HEK293 (cell line): ENCODE measurements at regions not wholly inside any gene's neighbourhood (a gene's known extent, or its start where the extent isn't known, plus 50 kb on each side); places are given as distances from the start of the nearest gene placed in this dataset.

Source experiments
- CTCF ChIA-PET: fragments of 350-600 bp; formaldehyde crosslinking; extraction: SDS; loops from one replicate; lab custom pipeline; 2021; ENCODE audit warnings: antibody characterized with exemption; lab: Yijun Ruan, JAX
- POLR2A ChIA-PET: fragments of 300-600 bp; formaldehyde crosslinking; extraction: SDS; loops from one replicate; lab custom pipeline; 2020; ENCODE audit warnings: antibody characterized with exemption, inconsistent platforms; lab: Yijun Ruan, JAX
- H3K27ac ChIP-seq: fragments of 200-500 bp; sonication (Bioruptor generic); 2 replicates; pipeline ENCODE4 v1.5.1; 2014; ENCODE audit warnings: low read depth, low read length, control low read depth, inconsistent platforms; ENCODE audit errors: extremely low read depth
- H3K36me3 ChIP-seq, 2 experiments: fragments of 200-500 bp in 1 of 2; sonication (Bioruptor generic) in 1 of 2; 1 replicate in 1 of 2; 2 replicates in 1 of 2; pipeline ENCODE4 v1.5.1; 2014 to 2017; ENCODE audit warnings: inconsistent platforms in 2 of 2, low read length in 2 of 2; ENCODE audit not compliant: control insufficient read depth in 2 of 2, insufficient read depth in 1 of 2
- H3K4me1 ChIP-seq: fragments of 200-500 bp; sonication (Bioruptor generic); 2 replicates; pipeline ENCODE4 v1.5.1; 2014; ENCODE audit warnings: mild to moderate bottlenecking, low read length, inconsistent platforms; ENCODE audit not compliant: control insufficient read depth, insufficient read depth
- H3K4me3 ChIP-seq: 2 replicates; pipeline ENCODE4 v1.5.1; 2011; ENCODE audit warnings: low read depth, mild to moderate bottlenecking, control low read depth, low read length, moderate library complexity
- H3K9me3 ChIP-seq: fragments of 200-500 bp; sonication (Bioruptor generic); 2 replicates; pipeline ENCODE4 v1.5.1; 2014; ENCODE audit warnings: low read depth, low read length, inconsistent platforms; ENCODE audit not compliant: control insufficient read depth, insufficient read depth
- BCL11B ChIP-seq: fragments of 450-650 bp; formaldehyde crosslinking; IDR thresholded peaks from 2 replicates; pipeline ENCODE4 v1.5.1; 2016; ENCODE audit warnings: low read depth, missing biosample characterization, missing genetic modification characterization
- GLI4 ChIP-seq: fragments of 450-650 bp; formaldehyde crosslinking; IDR thresholded peaks from 2 replicates; pipeline ENCODE4 v1.5.1; 2016; ENCODE audit warnings: missing biosample characterization, missing genetic modification characterization
- HOXA7 ChIP-seq: sonication (generic); formaldehyde crosslinking; IDR thresholded peaks from 2 replicates; pipeline ENCODE4 v1.8.1; 2022; ENCODE audit warnings: missing genetic modification reagents, borderline replicate concordance
- HOXC10 ChIP-seq: sonication (generic); formaldehyde crosslinking; IDR thresholded peaks from 2 replicates; pipeline ENCODE4 v1.8.1; 2023; ENCODE audit warnings: mild to moderate bottlenecking, missing genetic modification reagents
- MEIS1 ChIP-seq: sonication (generic); formaldehyde crosslinking; IDR thresholded peaks from 2 replicates; pipeline ENCODE4 v1.8.1; 2022; ENCODE audit warnings: missing genetic modification reagents, mild to moderate bottlenecking, borderline replicate concordance
- MYNN ChIP-seq: fragments of 450-650 bp; formaldehyde crosslinking; IDR thresholded peaks from 2 replicates; pipeline ENCODE4 v1.5.1; 2016; ENCODE audit warnings: missing biosample characterization, missing genetic modification characterization, borderline replicate concordance
- PATZ1 ChIP-seq: fragments of 450-650 bp; formaldehyde crosslinking; IDR thresholded peaks from 2 replicates; pipeline ENCODE4 v1.5.1; 2016; ENCODE audit warnings: missing biosample characterization, missing genetic modification characterization
- YY2 ChIP-seq: fragments of 450-650 bp; formaldehyde crosslinking; IDR thresholded peaks from 2 replicates; pipeline ENCODE4 v1.5.1; 2016; ENCODE audit warnings: missing biosample characterization, missing genetic modification characterization
- ZIC2 ChIP-seq: fragments of 450-650 bp; formaldehyde crosslinking; IDR thresholded peaks from 2 replicates; pipeline ENCODE4 v1.5.1; 2016; ENCODE audit warnings: missing biosample characterization, missing genetic modification characterization
- ZNF114 ChIP-seq: fragments of 450-650 bp; formaldehyde crosslinking; IDR thresholded peaks from 2 replicates; pipeline ENCODE4 v1.5.0; 2017; ENCODE audit warnings: missing biosample characterization, missing genetic modification characterization
- ZNF138 ChIP-seq: fragments of 450-650 bp; formaldehyde crosslinking; IDR thresholded peaks from 2 replicates; pipeline ENCODE4 v1.5.1; 2016; ENCODE audit warnings: missing biosample characterization, missing genetic modification characterization, borderline replicate concordance
- ZNF175 ChIP-seq: fragments of 450-650 bp; formaldehyde crosslinking; IDR thresholded peaks from 2 replicates; pipeline ENCODE4 v1.5.1; 2016; ENCODE audit warnings: missing biosample characterization, missing genetic modification characterization
- ZNF18 ChIP-seq: fragments of 450-650 bp; formaldehyde crosslinking; IDR thresholded peaks from 2 replicates; pipeline ENCODE4 v1.5.1; 2016; ENCODE audit warnings: missing biosample characterization, missing genetic modification characterization
- ZNF19 ChIP-seq: fragments of 450-650 bp; formaldehyde crosslinking; IDR thresholded peaks from 2 replicates; pipeline ENCODE4; 2016; ENCODE audit warnings: missing biosample characterization, missing genetic modification characterization, low read depth
- ZNF2 ChIP-seq: fragments of 450-650 bp; formaldehyde crosslinking; IDR thresholded peaks from 2 replicates; pipeline ENCODE4 v1.5.1; 2016; ENCODE audit warnings: missing biosample characterization, missing genetic modification characterization
- ZNF202 ChIP-seq: fragments of 450-650 bp; formaldehyde crosslinking; IDR thresholded peaks from 2 replicates; pipeline ENCODE4 v1.5.1; 2016; ENCODE audit warnings: missing biosample characterization, missing genetic modification characterization, borderline replicate concordance
- ZNF23 ChIP-seq: fragments of 450-650 bp; formaldehyde crosslinking; IDR thresholded peaks from 2 replicates; pipeline ENCODE4 v1.5.1; 2016; ENCODE audit warnings: missing biosample characterization, missing genetic modification characterization, borderline replicate concordance
- ZNF248 ChIP-seq: fragments of 450-650 bp; formaldehyde crosslinking; IDR thresholded peaks from 2 replicates; pipeline ENCODE4 v1.5.1; 2017; ENCODE audit warnings: missing biosample characterization, missing genetic modification characterization
- ZNF362 ChIP-seq: fragments of 450-650 bp; formaldehyde crosslinking; IDR thresholded peaks from 2 replicates; pipeline ENCODE4 v1.5.1; 2016; ENCODE audit warnings: missing biosample characterization, missing genetic modification characterization
- ZNF391 ChIP-seq: fragments of 450-650 bp; formaldehyde crosslinking; IDR thresholded peaks from 2 replicates; pipeline ENCODE4 v1.5.1; 2016; ENCODE audit warnings: low read depth, missing biosample characterization, missing genetic modification characterization, borderline replicate concordance
- ZNF513 ChIP-seq: fragments of 450-650 bp; IDR thresholded peaks from 2 replicates; pipeline ENCODE4 v1.5.1; 2018; ENCODE audit warnings: missing biosample characterization, missing genetic modification characterization
- ZNF521 ChIP-seq: fragments of 450-650 bp; formaldehyde crosslinking; IDR thresholded peaks from 2 replicates; pipeline ENCODE4 v1.5.1; 2017; ENCODE audit warnings: missing biosample characterization, mild to moderate bottlenecking, missing genetic modification characterization
- ZNF548 ChIP-seq: fragments of 450-650 bp; formaldehyde crosslinking; IDR thresholded peaks from 2 replicates; pipeline ENCODE4 v1.5.1; 2016; ENCODE audit warnings: missing biosample characterization, missing genetic modification characterization
- ZNF571 ChIP-seq: fragments of 450-650 bp; formaldehyde crosslinking; IDR thresholded peaks from 2 replicates; pipeline ENCODE4 v1.5.0; 2017; ENCODE audit warnings: missing biosample characterization, missing genetic modification characterization
- ZNF585B ChIP-seq: fragments of 450-650 bp; formaldehyde crosslinking; IDR thresholded peaks from 2 replicates; pipeline ENCODE4 v1.5.1; 2016; ENCODE audit warnings: missing biosample characterization, missing genetic modification characterization
- ZNF654 ChIP-seq: fragments of 450-650 bp; formaldehyde crosslinking; IDR thresholded peaks from 2 replicates; pipeline ENCODE4 v1.5.1; 2016; ENCODE audit warnings: low read depth, missing biosample characterization, missing genetic modification characterization
- ZNF670 ChIP-seq: fragments of 450-650 bp; formaldehyde crosslinking; IDR thresholded peaks from 2 replicates; pipeline ENCODE4 v1.5.1; 2016; ENCODE audit warnings: missing biosample characterization, missing genetic modification characterization, low read depth
- ZSCAN23 ChIP-seq: fragments of 450-650 bp; formaldehyde crosslinking; IDR thresholded peaks from 2 replicates; pipeline ENCODE4 v1.5.1; 2016; ENCODE audit warnings: missing biosample characterization, missing genetic modification characterization

GRCh38 chr1:80450711-80451110 lies 1350.0 kb upstream of the ADGRL2 start:
- H3K9me3 ChIP-seq = no peaks in the 10 kb centered on the region
- H3K4me3 ChIP-seq = no peak overlapping the region
- POLR2A ChIA-PET = no interaction called here
- CTCF ChIA-PET = no interaction called here
- H3K4me1 ChIP-seq = peaks cover 6% of the 10 kb centered on the region
- no peaks in the 10 kb centered on the region for H3K36me3 ChIP-seq
- TF ChIP-seq ZNF513 = no peak
- no peak for TF ChIP-seq ZNF114
- no peak for TF ChIP-seq ZNF2
- TF ChIP-seq ZNF548 = no peak
- no peak for TF ChIP-seq HOXC10
- no peak for TF ChIP-seq ZNF18 (tag by site-specific recombination)
- no peak for TF ChIP-seq ZNF248 (tag by site-specific recombination)
- TF ChIP-seq ZNF138 (tag by site-specific recombination) = no peak
- TF ChIP-seq ZNF391 (tag by site-specific recombination) = no peak
- no peak for TF ChIP-seq YY2 (tag by site-specific recombination)
- TF ChIP-seq MEIS1 (CRISPR knock-in tag) = no peak
- no peak for TF ChIP-seq ZNF202
- TF ChIP-seq ZNF23 (tag by site-specific recombination) = no peak
- TF ChIP-seq MYNN = no peak
- no peak for TF ChIP-seq GLI4 (tag by site-specific recombination)
- TF ChIP-seq ZNF362 = no peak
- no peak for TF ChIP-seq HOXA7 (CRISPR knock-in tag)
- no peak for TF ChIP-seq ZSCAN23 (tag by site-specific recombination)
- TF ChIP-seq ZNF670 (tag by site-specific recombination) = no peak
- TF ChIP-seq ZNF585B (tag by site-specific recombination) = no peak
- no peak overlapping the region for H3K27ac ChIP-seq

GRCh38 chr1:80448081-80448480 lies 1352.7 kb upstream of the ADGRL2 start:
- ChIA-PET POLR2A (no interaction called here), CTCF (no interaction called here)
- Histone ChIP-seq H3K4me1 (no peaks in the 10 kb centered on the region), H3K4me3 (no peak overlapping the region), H3K9me3 (no peaks in the 10 kb centered on the region), H3K27ac (no peak overlapping the region), H3K36me3 (no peaks in the 10 kb centered on the region)
- no peak for TF ChIP-seq ZNF521 (tag by site-specific recombination)
- TF ChIP-seq ZNF19 (tag by site-specific recombination) = no peak
- no peak for TF ChIP-seq PATZ1
- TF ChIP-seq ZNF175 (tag by site-specific recombination) = no peak
- no peak for TF ChIP-seq ZNF114
- no peak for TF ChIP-seq ZNF654 (tag by site-specific recombination)
- TF ChIP-seq ZIC2 = no peak
- no peak for TF ChIP-seq ZNF571
- no peak for TF ChIP-seq BCL11B
